BLaER1 (cell line): ENCODE measurements at regions not wholly inside any gene's neighbourhood (a gene's known extent, or its start where the extent isn't known, plus 50 kb on each side); places are given as distances from the start of the nearest gene placed in this dataset.

Experiments used
- H3K27ac ChIP-seq: shearing (Covaris generic); formaldehyde crosslinking; 2 replicates; pipeline ENCODE4 v1.8.1; 2022
- H3K27me3 ChIP-seq: shearing (Covaris generic); formaldehyde crosslinking; 2 replicates; pipeline ENCODE4 v1.8.1; 2022
- H3K36me3 ChIP-seq: shearing (Covaris generic); formaldehyde crosslinking; 2 replicates; pipeline ENCODE4 v1.8.1; 2022
- H3K4me1 ChIP-seq: shearing (Covaris generic); formaldehyde crosslinking; 2 replicates; pipeline ENCODE4 v1.8.1; 2022
- H3K4me2 ChIP-seq: shearing (Covaris generic); formaldehyde crosslinking; 2 replicates; pipeline ENCODE4 v1.8.1; 2022
- H3K4me3 ChIP-seq: shearing (Covaris generic); formaldehyde crosslinking; 2 replicates; pipeline ENCODE4 v1.8.1; 2022
- H3K9ac ChIP-seq: shearing (Covaris generic); formaldehyde crosslinking; 2 replicates; pipeline ENCODE4 v1.8.1; 2022
- H3K9me3 ChIP-seq: shearing (Covaris generic); formaldehyde crosslinking; 2 replicates; pipeline ENCODE4 v1.8.1; 2022
- H4K20me1 ChIP-seq: shearing (Covaris generic); formaldehyde crosslinking; 2 replicates; pipeline ENCODE4 v1.8.1; 2022
- Cebpa-rat ChIP-seq: shearing (Covaris generic); IDR thresholded peaks from 2 replicates; pipeline ENCODE4 v1.8.1; 2022

GRCh38 chr7:28231176-28231575 lies 50.6 kb upstream of the JAZF1 start:
- H3K27ac ChIP-seq = no peak overlapping the region
- H4K20me1 ChIP-seq = no peaks in the 10 kb centered on the region
- no peak overlapping the region for H3K9ac ChIP-seq
- H3K27me3 ChIP-seq = no peaks in the 10 kb centered on the region
- H3K36me3 ChIP-seq = no peaks in the 10 kb centered on the region
- H3K9me3 ChIP-seq = no peaks in the 10 kb centered on the region
- TF ChIP-seq Cebpa-rat = no peak
- no peaks in the 10 kb centered on the region for H3K4me1 ChIP-seq
- no peak overlapping the region for H3K4me3 ChIP-seq
- no peak overlapping the region for H3K4me2 ChIP-seq

- H3K4me2 ChIP-seq = no peak overlapping the region
- no peaks in the 10 kb centered on the region for H3K4me1 ChIP-seq
- H3K9me3 ChIP-seq = no peaks in the 10 kb centered on the region
- no peaks in the 10 kb centered on the region for H3K27me3 ChIP-seq
- H3K4me3 ChIP-seq = no peak overlapping the region
- no peaks in the 10 kb centered on the region for H4K20me1 ChIP-seq
- no peak for TF ChIP-seq Cebpa-rat
- H3K9ac ChIP-seq = no peak overlapping the region
- H3K36me3 ChIP-seq = no peaks in the 10 kb centered on the region
- H3K27ac ChIP-seq = no peak overlapping the region
Observed at GRCh38 chr7:28236560-28236959, 56.0 kb upstream of the JAZF1 start.

GRCh38 chr7:28237363-28237762 lies 56.8 kb upstream of the JAZF1 start:
- H3K27ac ChIP-seq = no peak overlapping the region

DNA sequence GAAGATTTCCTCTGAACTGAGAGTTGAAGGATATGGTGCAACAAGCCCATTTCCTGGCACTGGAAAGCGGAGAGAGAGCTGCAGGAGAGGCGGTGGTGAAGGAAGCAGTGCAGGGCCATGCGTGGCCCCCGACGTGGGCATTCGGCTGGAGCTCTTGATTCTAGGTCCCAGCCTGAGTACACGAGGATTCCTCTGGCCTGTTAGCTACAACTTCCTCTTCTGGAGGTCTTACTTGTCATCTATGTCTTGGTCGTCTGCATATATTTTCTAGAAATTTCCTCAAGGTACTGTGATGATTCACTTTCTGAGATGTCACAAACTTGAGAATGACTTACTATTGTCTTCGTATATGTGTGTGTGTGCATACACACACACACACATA lies 59.2 kb upstream of the JAZF1 start:
- H3K27ac ChIP-seq = no peak overlapping the region
- no peak for TF ChIP-seq Cebpa-rat

More at GRCh38 chr7:28237363-28237762, 56.8 kb upstream of the JAZF1 start:
- no peak for TF ChIP-seq Cebpa-rat
- Histone ChIP-seq H3K4me1 (no peaks in the 10 kb centered on the region), H3K4me3 (no peak overlapping the region), H3K27me3 (no peaks in the 10 kb centered on the region), H3K36me3 (no peaks in the 10 kb centered on the region), H3K4me2 (no peak overlapping the region), H4K20me1 (no peaks in the 10 kb centered on the region), H3K9me3 (no peaks in the 10 kb centered on the region), H3K9ac (no peak overlapping the region)

GRCh38 chr7:28240481-28240880 lies 59.9 kb upstream of the JAZF1 start:
- Histone ChIP-seq H3K27me3 (no peaks in the 10 kb centered on the region), H4K20me1 (no peaks in the 10 kb centered on the region), H3K9me3 (no peaks in the 10 kb centered on the region), H3K27ac (no peak overlapping the region), H3K4me1 (no peaks in the 10 kb centered on the region), H3K4me3 (no peak overlapping the region), H3K9ac (no peak overlapping the region), H3K4me2 (no peak overlapping the region), H3K36me3 (no peaks in the 10 kb centered on the region)
- TF ChIP-seq Cebpa-rat = no peak

More for the DNA sequence above, 59.2 kb upstream of the JAZF1 start:
- Histone ChIP-seq H3K4me1 (no peaks in the 10 kb centered on the region), H4K20me1 (no peaks in the 10 kb centered on the region), H3K9ac (no peak overlapping the region), H3K9me3 (no peaks in the 10 kb centered on the region), H3K36me3 (no peaks in the 10 kb centered on the region), H3K4me3 (no peak overlapping the region), H3K4me2 (no peak overlapping the region), H3K27me3 (no peaks in the 10 kb centered on the region)

- Histone ChIP-seq H3K4me3 (no peak overlapping the region), H4K20me1 (no peaks in the 10 kb centered on the region), H3K27me3 (no peaks in the 10 kb centered on the region), H3K4me1 (no peaks in the 10 kb centered on the region), H3K9me3 (no peaks in the 10 kb centered on the region), H3K9ac (no peak overlapping the region), H3K27ac (no peak overlapping the region), H3K4me2 (no peak overlapping the region), H3K36me3 (no peaks in the 10 kb centered on the region)
- TF ChIP-seq Cebpa-rat = no peak
Observed at GRCh38 chr7:28243861-28244260, 63.3 kb upstream of the JAZF1 start.

DNA sequence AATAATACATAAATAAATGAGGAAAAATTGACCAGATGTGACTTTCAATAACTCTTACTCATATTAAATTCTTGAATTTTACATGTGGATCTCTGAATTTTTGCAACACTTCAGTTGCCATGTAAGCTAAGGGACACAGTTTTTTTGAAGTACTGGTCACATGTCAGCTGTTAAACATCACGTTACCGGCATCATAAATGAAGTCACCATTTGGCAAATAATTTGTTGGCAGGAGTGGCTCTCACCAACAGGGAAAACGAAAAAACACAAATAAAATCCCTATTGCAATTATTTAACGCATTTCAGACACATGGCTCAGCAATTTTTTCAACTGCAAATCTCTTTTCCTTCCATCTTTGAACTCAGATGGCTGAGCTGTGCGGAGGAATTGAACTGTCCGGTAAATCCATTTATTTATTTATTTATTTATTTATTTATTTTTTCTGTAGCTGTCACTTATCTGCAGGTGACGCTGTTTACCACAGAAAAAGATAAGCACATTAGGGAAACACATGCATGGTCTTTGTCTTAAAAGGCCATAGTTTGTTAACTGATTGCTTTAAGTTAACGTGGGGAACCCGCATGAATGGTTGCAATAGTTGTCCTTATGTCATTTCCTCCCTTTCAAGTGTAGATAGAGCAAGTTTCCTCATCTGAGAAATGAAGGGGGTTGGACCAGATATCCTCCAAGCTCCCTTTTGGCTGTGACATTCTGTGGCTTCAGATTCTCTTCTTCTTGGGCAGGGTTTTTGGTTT lies 64.7 kb upstream of the JAZF1 start:
- no peak overlapping the region for H3K4me2 ChIP-seq
- H3K9ac ChIP-seq = no peak overlapping the region
- no peak for TF ChIP-seq Cebpa-rat
- no peaks in the 10 kb centered on the region for H3K27me3 ChIP-seq
- no peak overlapping the region for H3K4me3 ChIP-seq
- H3K27ac ChIP-seq = no peak overlapping the region
- no peaks in the 10 kb centered on the region for H4K20me1 ChIP-seq
- no peaks in the 10 kb centered on the region for H3K9me3 ChIP-seq
- no peaks in the 10 kb centered on the region for H3K4me1 ChIP-seq
- no peaks in the 10 kb centered on the region for H3K36me3 ChIP-seq

- H3K27ac ChIP-seq = no peak overlapping the region
- no peak overlapping the region for H3K9ac ChIP-seq
- H3K27me3 ChIP-seq = no peaks in the 10 kb centered on the region
- no peaks in the 10 kb centered on the region for H4K20me1 ChIP-seq
- no peak overlapping the region for H3K4me2 ChIP-seq
- no peak overlapping the region for H3K4me3 ChIP-seq
- TF ChIP-seq Cebpa-rat = no peak
- no peaks in the 10 kb centered on the region for H3K36me3 ChIP-seq
- no peaks in the 10 kb centered on the region for H3K9me3 ChIP-seq
- H3K4me1 ChIP-seq = no peaks in the 10 kb centered on the region
Observed at GRCh38 chr7:28246921-28247461, 66.4 kb upstream of the JAZF1 start.

DNA sequence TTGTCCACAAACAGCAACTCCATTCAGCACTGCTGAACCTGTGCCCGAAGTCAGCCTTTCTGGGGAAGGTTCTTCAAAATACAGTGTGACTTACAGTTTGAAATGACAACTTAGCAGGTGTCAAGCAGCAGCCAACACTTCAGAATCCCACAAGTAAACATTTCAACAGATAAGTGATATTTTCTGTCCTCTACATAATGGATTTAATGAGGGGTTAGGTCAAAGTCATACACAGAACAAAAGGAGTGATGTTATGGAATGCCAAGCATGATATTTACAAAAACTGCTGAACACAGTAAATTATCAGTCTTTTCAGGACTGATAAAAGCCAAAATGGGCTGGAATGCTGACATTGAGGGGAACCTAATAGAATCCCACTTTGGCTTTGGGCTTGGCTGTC lies 77.6 kb upstream of the JAZF1 start:
- H3K4me3 ChIP-seq = no peak overlapping the region
- H4K20me1 ChIP-seq = no peaks in the 10 kb centered on the region
- no peak overlapping the region for H3K27ac ChIP-seq
- no peaks in the 10 kb centered on the region for H3K36me3 ChIP-seq
- no peak overlapping the region for H3K4me2 ChIP-seq
- no peaks in the 10 kb centered on the region for H3K9me3 ChIP-seq
- H3K9ac ChIP-seq = no peak overlapping the region
- H3K27me3 ChIP-seq = no peaks in the 10 kb centered on the region
- TF ChIP-seq Cebpa-rat = no peak
- H3K4me1 ChIP-seq = no peaks in the 10 kb centered on the region

DNA sequence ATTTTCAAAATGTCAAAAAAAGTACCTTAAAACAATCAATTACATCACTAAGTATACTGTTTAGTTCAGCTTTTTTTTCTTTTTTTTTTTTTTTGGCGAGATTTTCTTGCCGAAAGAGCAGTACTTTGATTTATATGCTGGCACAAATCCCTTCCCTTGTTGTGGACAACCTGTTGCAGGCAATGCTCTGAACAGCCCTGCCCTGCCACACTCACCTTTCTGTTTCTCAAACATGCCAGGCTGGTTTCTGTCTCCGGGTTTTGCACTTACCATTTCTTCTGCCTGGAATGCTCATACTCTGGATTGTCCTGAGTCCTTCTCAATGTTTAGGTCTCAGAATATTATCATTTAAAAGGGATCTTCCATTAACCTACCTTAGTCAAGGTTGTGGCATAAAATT lies 80.4 kb upstream of the JAZF1 start:
- Histone ChIP-seq H3K27ac (no peak overlapping the region), H3K4me3 (no peak overlapping the region), H3K4me1 (no peaks in the 10 kb centered on the region), H3K9me3 (no peaks in the 10 kb centered on the region), H3K36me3 (no peaks in the 10 kb centered on the region), H3K9ac (no peak overlapping the region), H3K4me2 (no peak overlapping the region), H4K20me1 (no peaks in the 10 kb centered on the region), H3K27me3 (no peaks in the 10 kb centered on the region)
- TF ChIP-seq Cebpa-rat = no peak
